ENCODE measurements at regions not wholly inside any gene's neighbourhood (a gene's known extent, or its start where the extent isn't known, plus 50 kb on each side); places are given as distances from the start of the nearest gene placed in this dataset.
"Not testable (repeated sequence)": the region's sequence is repeated elsewhere in the genome, so short reads cannot be mapped to it uniquely, and the experiment has no call there.

DNA sequence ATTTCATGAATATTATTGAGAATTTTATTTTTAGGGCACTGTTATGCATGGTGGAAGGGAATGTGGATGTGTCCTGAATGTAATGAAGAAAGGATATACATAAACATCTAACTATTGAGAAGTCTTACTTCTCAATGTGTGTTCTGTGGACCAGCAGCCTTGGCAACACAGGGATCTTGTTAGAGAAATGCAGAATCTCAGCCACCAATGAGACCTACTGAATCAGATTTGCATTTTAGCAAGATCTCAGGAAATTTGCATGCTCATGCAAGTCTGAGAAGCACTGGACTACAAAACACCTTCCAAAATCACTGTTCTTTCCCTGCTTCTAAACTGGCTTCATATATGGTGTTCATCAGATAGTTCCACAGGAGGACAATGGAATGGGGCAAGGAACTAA lies 139.7 kb upstream of the WDFY3 start:
- DNase-seq (ENCODE audit: low spot score): no peak

DNA sequence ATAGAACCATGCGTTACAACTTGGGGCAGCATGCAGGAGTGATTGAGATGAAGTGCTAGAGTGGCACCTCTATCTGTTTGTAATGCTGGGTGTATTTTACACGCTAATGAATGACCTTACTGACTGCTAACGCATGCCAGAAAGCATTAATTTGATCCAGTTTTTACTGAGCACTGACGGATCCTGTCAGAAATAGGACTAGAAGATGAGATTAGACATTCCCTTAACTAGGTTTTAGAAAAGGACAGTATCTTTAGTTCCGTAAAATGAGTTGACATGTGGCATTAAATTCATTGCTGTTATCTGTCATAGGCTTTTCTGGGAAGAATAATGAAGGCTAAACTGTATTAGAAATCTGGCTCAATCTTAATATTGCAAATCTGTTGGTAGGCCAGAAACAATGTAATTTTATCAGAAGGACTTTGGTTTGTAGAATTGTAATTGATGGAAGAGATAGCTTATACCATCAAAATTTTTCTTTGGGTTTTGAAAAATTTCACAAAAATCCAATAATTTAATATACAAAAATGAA lies 140.4 kb upstream of the WDFY3 start:
- no peak for DNase-seq (ENCODE audit: low spot score)

DNA sequence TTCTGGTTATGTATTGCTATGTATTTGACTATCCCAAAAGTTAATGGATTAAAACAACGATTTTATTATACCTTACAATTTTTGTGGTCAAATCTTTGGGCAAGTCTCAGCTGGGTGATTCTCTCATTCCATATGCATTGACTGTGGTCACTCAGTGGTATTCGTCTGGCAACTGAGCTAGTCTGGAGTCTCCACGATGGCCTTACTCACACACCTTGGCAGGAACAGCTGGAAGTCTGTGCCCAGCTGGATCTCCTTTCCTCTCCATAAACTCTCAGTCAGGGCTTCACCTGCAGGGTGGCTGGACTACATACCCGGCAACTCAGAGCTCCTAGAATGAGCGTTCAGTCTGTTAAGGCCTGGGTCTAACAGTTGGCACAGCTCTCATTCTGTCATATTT lies 141.1 kb upstream of the WDFY3 start:
- DNase-seq (ENCODE audit: low spot score): no peak

GRCh38 chr4:85113706-85114105 lies 147.2 kb upstream of the WDFY3 start:
- no peak for DNase-seq (ENCODE audit: low spot score)

GRCh38 chr4:85114526-85114925 lies 148.0 kb upstream of the WDFY3 start:
- DNase-seq (ENCODE audit: low spot score): no peak

DNA sequence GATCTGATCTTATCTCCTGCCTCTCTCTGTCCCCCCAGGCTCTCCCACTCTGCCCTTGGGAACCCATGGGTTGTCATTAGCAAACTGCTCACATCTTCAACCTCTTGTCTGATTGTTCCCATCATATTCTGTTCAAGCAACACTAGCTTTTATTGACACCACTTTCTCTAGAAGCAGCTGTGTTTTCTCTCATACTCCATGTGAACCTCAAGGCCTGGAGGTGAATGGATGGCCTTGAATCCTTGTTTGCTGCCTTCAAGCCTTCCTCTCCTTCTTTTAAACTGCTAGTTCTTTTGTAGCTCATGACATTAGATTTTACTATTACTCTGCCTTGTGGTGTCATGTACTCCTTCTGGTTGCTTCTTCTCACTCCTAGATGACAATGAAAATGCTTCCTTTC lies 149.5 kb upstream of the WDFY3 start:
- no peak for DNase-seq (ENCODE audit: low spot score)

DNA sequence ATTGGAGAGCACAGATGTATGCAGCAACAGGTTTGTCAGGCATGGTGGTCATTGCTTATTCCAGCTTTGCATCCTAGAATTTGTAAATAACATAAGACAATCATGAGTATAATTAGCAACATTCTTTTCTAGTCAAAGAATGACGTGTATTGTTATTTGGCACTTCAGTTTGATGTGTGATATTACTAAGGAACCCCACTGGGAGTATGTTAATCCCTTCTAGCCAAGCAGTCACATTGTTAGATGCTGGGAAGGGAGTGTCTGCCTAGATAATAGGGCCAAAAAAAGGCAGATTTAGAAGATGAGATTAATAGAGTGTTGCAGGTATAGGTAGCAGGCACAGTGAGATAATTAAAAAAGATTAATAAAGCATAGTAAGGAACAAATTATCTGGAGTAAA lies 159.2 kb upstream of the WDFY3 start:
- DNase-seq (ENCODE audit: low spot score): no peak

DNA sequence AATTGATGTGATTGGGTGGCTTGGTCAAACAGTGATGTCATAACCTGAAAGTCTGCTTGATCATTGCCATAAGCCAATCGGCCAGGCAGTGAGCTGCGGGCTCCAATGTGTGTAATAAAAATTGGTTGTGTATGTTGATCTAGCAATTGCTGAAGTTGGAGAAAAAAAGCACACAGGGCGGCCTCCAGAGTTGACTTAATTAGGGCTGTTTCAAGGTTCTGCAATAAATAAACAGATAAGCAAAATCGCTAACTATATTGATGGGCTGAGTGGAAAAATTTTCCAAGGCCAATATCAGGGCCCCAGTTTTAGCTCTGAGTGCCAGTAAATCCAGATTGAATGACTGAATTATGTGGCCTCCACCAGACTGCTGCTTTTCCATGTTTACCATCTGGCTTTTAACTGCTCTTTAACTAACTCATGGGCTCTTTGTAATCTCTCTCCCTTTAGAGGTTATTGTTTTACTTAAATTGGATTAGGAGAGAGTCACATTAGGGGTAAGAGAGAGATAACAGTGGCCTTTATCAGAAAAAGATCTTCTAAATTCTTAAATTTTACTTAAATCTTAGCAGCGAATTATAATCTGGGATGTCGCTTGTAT lies 160.6 kb upstream of the WDFY3 start:
- DNase-seq (ENCODE audit: low spot score): no peak

DNA sequence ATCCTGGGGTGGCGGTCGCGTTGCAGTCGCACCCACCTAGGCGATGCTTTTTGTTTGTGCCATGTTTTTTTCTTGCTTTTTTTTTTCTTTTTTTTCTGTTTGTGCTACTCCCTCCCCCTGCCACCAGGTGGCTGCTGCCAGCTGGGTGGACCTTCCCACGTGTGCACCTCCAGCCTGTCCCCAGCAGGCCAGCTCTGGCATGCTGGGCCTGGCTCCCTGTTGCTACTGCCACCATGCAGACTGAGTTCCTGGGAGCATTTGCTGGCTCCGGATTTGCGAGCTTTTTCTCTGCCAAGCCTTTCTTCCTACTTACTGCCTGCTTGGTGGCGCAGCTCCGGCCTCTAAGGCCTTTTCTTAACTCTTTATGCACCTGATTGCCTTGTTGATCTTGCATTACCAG lies 161.2 kb upstream of the WDFY3 start:
- DNase-seq (ENCODE audit: low spot score): peak; percentile 80

GRCh38 chr4:85128246-85129204 lies 162.0 kb upstream of the WDFY3 start:
- DNase-seq (ENCODE audit: low spot score): no peak

GRCh38 chr4:85129354-85130125 lies 163.1 kb upstream of the WDFY3 start:
- not testable (repeated sequence) for DNase-seq (ENCODE audit: low spot score)

- no peak for DNase-seq (ENCODE audit: low spot score)
These were observed 165.6 kb upstream of the WDFY3 start for GRCh38 chr4:85132117-85132516.

- DNase-seq (ENCODE audit: low spot score): no peak
These were observed 166.1 kb upstream of the WDFY3 start for GRCh38 chr4:85132570-85132969.

DNA sequence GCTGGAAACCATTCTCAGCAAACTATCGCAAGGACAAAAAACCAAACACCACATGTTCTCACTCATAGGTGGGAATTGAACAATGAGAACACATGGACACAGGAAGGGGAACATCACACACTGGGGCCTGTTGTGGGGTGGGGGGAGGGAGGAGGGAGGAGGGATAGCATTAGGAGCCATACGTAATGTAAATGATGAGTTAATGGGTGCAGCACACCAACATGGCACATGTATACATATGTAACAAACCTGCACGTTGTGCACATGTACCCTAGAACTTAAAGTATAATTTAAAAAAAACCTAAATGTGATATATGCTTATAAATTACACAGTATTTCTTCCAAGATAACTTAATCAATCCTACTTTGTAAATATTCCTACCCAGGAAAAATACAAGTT lies 173.3 kb upstream of the WDFY3 start:
- DNase-seq (ENCODE audit: low spot score): not testable (repeated sequence)

GRCh38 chr4:85142451-85142850 lies 176.0 kb upstream of the WDFY3 start:
- no peak for DNase-seq (ENCODE audit: low spot score)

DNA sequence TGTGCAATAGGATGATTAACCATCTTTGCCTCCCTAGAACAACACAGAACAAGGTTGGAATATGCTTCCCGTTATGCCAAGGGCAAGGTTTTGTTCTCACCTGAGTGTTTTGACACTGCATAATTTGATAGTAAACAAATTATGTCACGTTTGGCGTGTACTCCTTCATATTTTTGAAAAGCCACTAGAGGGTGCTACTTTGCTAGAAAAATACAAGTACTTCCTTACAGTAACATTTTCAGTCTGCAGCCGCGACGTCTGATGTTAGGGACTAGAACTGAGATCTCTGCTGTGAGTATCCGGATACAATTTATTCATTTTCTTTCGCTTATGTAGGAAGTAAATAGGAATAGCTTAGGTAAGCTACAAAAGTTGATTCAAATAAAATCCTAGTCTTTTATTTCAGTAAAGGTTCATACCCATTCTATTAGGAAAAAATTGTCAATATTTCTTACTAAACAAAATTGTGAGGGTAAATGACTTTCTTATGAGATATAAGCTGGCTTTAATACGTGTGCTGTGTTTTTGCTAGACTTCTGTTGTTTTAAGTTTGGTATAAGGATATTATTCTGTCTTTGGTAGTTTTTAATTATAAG lies 181.1 kb upstream of the WDFY3 start:
- no peak for DNase-seq (ENCODE audit: low spot score)

- DNase-seq (ENCODE audit: low spot score): no peak
These were observed 183.2 kb upstream of the WDFY3 start for GRCh38 chr4:85149676-85150075.

GRCh38 chr4:85151371-85151770 lies 184.9 kb upstream of the WDFY3 start:
- no peak for DNase-seq (ENCODE audit: low spot score)

GRCh38 chr4:85151786-85152185 lies 185.3 kb upstream of the WDFY3 start:
- DNase-seq (ENCODE audit: low spot score): no peak

GRCh38 chr4:85152480-85152879 lies 186.0 kb upstream of the WDFY3 start:
- no peak for DNase-seq (ENCODE audit: low spot score)

GRCh38 chr4:85153221-85153620 lies 186.7 kb upstream of the WDFY3 start:
- no peak for DNase-seq (ENCODE audit: low spot score)

DNA sequence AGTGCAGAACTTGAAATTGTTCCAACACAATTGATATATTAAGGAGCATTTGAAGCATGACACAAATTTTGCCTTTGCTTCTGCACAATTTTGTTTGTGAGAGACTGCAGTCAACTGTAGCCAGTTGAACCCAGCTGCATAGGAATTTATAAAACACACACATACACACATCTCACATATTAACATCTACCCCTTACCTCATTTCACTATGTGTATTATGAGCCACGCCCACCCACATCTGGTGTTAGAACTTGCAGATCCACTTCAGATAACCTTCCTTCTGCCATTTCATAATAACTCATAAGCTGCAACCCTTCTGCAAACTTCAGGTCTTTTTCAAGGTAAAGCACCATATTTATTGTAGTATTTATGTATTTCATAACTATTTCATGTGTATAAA lies 188.1 kb upstream of the WDFY3 start:
- DNase-seq (ENCODE audit: low spot score): no peak

Measured in ecto neural progenitor cell (in vitro differentiated cells).